ENCODE measurements at regions not wholly inside any gene's neighbourhood (a gene's known extent, or its start where the extent isn't known, plus 50 kb on each side); places are given as distances from the start of the nearest gene placed in this dataset.

DNA sequence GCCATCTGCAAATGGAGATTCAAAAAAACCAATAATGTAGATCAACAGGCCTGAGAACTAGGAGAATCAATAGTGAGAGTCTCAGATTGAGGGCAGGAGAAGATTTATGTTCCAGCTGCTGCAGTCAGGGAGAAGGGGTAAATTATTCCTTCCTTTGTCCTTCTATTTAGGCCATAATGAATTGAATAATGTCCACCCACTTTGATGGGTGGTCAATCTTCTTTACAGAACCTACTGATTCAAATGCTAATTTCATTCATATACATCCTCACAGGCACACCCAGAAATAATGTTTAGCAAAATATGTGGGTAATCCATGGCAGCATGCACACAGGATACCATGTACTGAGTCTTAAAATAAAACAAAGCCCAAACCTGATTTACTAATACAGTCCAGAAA is 695.3 kb upstream of the REG3G start:
- TF ChIP-seq, protein P1, sequence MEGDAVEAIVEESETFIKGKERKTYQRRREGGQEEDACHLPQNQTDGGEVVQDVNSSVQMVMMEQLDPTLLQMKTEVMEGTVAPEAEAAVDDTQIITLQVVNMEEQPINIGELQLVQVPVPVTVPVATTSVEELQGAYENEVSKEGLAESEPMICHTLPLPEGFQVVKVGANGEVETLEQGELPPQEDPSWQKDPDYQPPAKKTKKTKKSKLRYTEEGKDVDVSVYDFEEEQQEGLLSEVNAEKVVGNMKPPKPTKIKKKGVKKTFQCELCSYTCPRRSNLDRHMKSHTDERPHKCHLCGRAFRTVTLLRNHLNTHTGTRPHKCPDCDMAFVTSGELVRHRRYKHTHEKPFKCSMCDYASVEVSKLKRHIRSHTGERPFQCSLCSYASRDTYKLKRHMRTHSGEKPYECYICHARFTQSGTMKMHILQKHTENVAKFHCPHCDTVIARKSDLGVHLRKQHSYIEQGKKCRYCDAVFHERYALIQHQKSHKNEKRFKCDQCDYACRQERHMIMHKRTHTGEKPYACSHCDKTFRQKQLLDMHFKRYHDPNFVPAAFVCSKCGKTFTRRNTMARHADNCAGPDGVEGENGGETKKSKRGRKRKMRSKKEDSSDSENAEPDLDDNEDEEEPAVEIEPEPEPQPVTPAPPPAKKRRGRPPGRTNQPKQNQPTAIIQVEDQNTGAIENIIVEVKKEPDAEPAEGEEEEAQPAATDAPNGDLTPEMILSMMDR (conservative IDR thresholded peaks at IDR 0.05 in 1 of 2, IDR thresholded peaks at IDR 0.05 in 1 of 2; ENCODE audit: low read depth in 1 of 2, low read length in 2 of 2), result no peak
- no peak for TF ChIP-seq EZH2 (IDR thresholded peaks at IDR 0.05; ENCODE audit: low read length, missing control alignments)
